SK-N-SH (cell line): ENCODE measurements at regions not wholly inside any gene's neighbourhood (a gene's known extent, or its start where the extent isn't known, plus 50 kb on each side); places are given as distances from the start of the nearest gene placed in this dataset.

Source experiments
- CTCF ChIA-PET: fragments of 300-600, 350-600 bp; formaldehyde crosslinking; extraction: SDS; loops from one replicate; lab custom pipeline; 2021; lab: Yijun Ruan, JAX
- POLR2A ChIA-PET: fragments of 350-600 bp; sonication (Branson Sonifier 250); formaldehyde crosslinking; extraction: SDS; loops from one replicate; lab custom pipeline; 2020; ENCODE audit warnings: antibody characterized with exemption, inconsistent platforms; lab: Yijun Ruan, JAX
- DNase-seq: peaks from one replicate; pipeline ENCODE4 v3.0.0; 2012
- H2AFZ ChIP-seq: fragments of 200-600 bp; sonication (generic); 2 replicates; pipeline ENCODE4 v1.8.1; 2016; ENCODE audit warnings: antibody characterized with exemption, mild to moderate bottlenecking, low read depth
- H3F3A ChIP-seq: fragments of 200-600 bp; sonication (generic); replicated peaks from 2 replicates; pipeline ENCODE3; 2016; ENCODE audit warnings: antibody characterized with exemption, mild to moderate bottlenecking; ENCODE audit not compliant: insufficient read depth
- H3K27ac ChIP-seq, 2 experiments: fragments of 200-500 bp in 1 of 2; fragments of 200-600 bp in 1 of 2; sonication (Bioruptor generic) in 1 of 2; sonication (generic), shearing (Covaris generic) in 1 of 2; 2 replicates each; pipeline versions ENCODE4 v1.5.1 to v1.6.1; 2014 to 2016; ENCODE audit warnings: low read depth in 2 of 2, inconsistent platforms in 1 of 2, low read length in 1 of 2, mild to moderate bottlenecking in 1 of 2, mixed read lengths in 1 of 2
- H3K27me3 ChIP-seq: fragments of 200-600 bp; sonication (generic), shearing (Covaris generic); 2 replicates; pipeline ENCODE4 v1.6.1; 2016; ENCODE audit warnings: mixed run types; ENCODE audit not compliant: insufficient read depth
- H3K36me3 ChIP-seq, 2 experiments: fragments of 200-500 bp in 1 of 2; fragments of 200-600 bp in 1 of 2; sonication (Bioruptor generic) in 1 of 2; sonication (generic) in 1 of 2; replicated peaks in 1 of 2; 2 replicates each; pipeline versions ENCODE3 to v1.5.1; 2014 to 2016; ENCODE audit warnings: low read length in 1 of 2, mild to moderate bottlenecking in 1 of 2; ENCODE audit not compliant: insufficient read depth in 2 of 2, control insufficient read depth in 1 of 2
- H3K4me1 ChIP-seq, 2 experiments: fragments of 200-500 bp in 1 of 2; fragments of 200-600 bp in 1 of 2; sonication (Bioruptor generic) in 1 of 2; sonication (generic), shearing (Covaris generic) in 1 of 2; 2 replicates each; pipeline versions ENCODE4 v1.5.1 to v1.6.1; 2014 to 2016; ENCODE audit warnings: low read depth in 1 of 2, low read length in 1 of 2, mixed run types in 1 of 2; ENCODE audit not compliant: insufficient read depth in 2 of 2, control insufficient read depth in 1 of 2
- H3K4me2 ChIP-seq: fragments of 200-600 bp; sonication (generic), shearing (Covaris generic); 2 replicates; pipeline ENCODE4 v1.6.1; 2017; ENCODE audit warnings: mixed run types
- H3K4me3 ChIP-seq, 2 experiments: fragments of 200-500 bp in 1 of 2; fragments of 200-600 bp in 1 of 2; sonication (Bioruptor generic) in 1 of 2; sonication (generic), shearing (Covaris generic) in 1 of 2; 2 replicates each; pipeline versions ENCODE4 v1.5.1 to v1.8.1; 2014 to 2016; ENCODE audit warnings: low read depth in 2 of 2, inconsistent platforms in 1 of 2, low read length in 1 of 2, mild to moderate bottlenecking in 1 of 2, mixed read lengths in 1 of 2, moderate library complexity in 1 of 2
- H3K79me2 ChIP-seq: fragments of 200-600 bp; sonication (generic); 2 replicates; pipeline ENCODE4 v1.8.1; 2017; ENCODE audit warnings: mild to moderate bottlenecking; ENCODE audit not compliant: insufficient read depth
- H3K9ac ChIP-seq: fragments of 200-600 bp; sonication (generic); 2 replicates; pipeline ENCODE4 v1.6.1; 2017; ENCODE audit warnings: mixed run types
- H3K9me2 ChIP-seq: fragments of 200-600 bp; sonication (generic); 2 replicates; pipeline ENCODE4 v1.6.1; 2017; ENCODE audit warnings: mixed run types
- H3K9me3 ChIP-seq: fragments of 200-600 bp; sonication (generic); 2 replicates; pipeline ENCODE4 v1.6.1; 2017; ENCODE audit warnings: mixed run types, mild to moderate bottlenecking, moderate library complexity
- H4K20me1 ChIP-seq: fragments of 200-600 bp; sonication (generic); 2 replicates; pipeline ENCODE4 v1.6.1; 2017; ENCODE audit warnings: mild to moderate bottlenecking, mixed run types; ENCODE audit not compliant: insufficient read depth
- CHD2 ChIP-seq: fragments of 150-350 bp; IDR thresholded peaks from 2 replicates; pipeline ENCODE4 v1.6.1; 2018; ENCODE audit warnings: low read length; ENCODE audit not compliant: partially characterized antibody
- EP300 ChIP-seq, 2 experiments: IDR thresholded peaks; 2 replicates each; pipeline versions ENCODE4 v1.4.0 to v1.6.1; 2012; ENCODE audit warnings: borderline replicate concordance in 1 of 2, low read depth in 1 of 2, low read length in 1 of 2
- FOSL2 ChIP-seq: IDR thresholded peaks from 2 replicates; pipeline ENCODE4 v1.4.0; 2012; ENCODE audit warnings: low read depth, mild to moderate bottlenecking, moderate library complexity, borderline replicate concordance
- FOXM1 ChIP-seq: IDR thresholded peaks from 2 replicates; pipeline ENCODE4 v1.4.0; 2012; ENCODE audit warnings: low read depth, mild to moderate bottlenecking
- NFIC ChIP-seq: IDR thresholded peaks from 2 replicates; pipeline ENCODE4 v1.4.0; 2012; ENCODE audit warnings: borderline replicate concordance
- SMC3 ChIP-seq: IDR thresholded peaks from 2 replicates; pipeline ENCODE4 v1.6.1; 2012; ENCODE audit warnings: low read depth, low read length, improper control_type of control experiment
- TEAD4 ChIP-seq: IDR thresholded peaks from 2 replicates; pipeline ENCODE4 v1.4.0; 2012; ENCODE audit warnings: mild to moderate bottlenecking, borderline replicate concordance; ENCODE audit not compliant: insufficient read depth
- WGBS: methylation state at CpG from one replicate; pipeline ENCODE4 v1.1.6; 2017; ENCODE audit warnings: low lambda C conversion rate; 5-methylcytosine and 5-hydroxymethylcytosine counted together
- TF ChIP-seq, protein P1 (sequence below): fragments of 150-350 bp; IDR thresholded peaks from 2 replicates; pipeline ENCODE4 v1.6.1; 2017; ENCODE audit warnings: antibody characterized with exemption, low read length, low read depth, borderline replicate concordance
- TF ChIP-seq, protein P2 (sequence below): IDR thresholded peaks from 2 replicates; pipeline ENCODE4 v1.6.1; 2012; ENCODE audit warnings: mild to moderate bottlenecking, low read depth, low read length, moderate library complexity
- TF ChIP-seq, protein P3 (sequence below): fragments of 150-350 bp; IDR thresholded peaks from 2 replicates; pipeline ENCODE4 v1.6.1; 2016; ENCODE audit warnings: mild to moderate bottlenecking, low read depth, low read length

DNA sequence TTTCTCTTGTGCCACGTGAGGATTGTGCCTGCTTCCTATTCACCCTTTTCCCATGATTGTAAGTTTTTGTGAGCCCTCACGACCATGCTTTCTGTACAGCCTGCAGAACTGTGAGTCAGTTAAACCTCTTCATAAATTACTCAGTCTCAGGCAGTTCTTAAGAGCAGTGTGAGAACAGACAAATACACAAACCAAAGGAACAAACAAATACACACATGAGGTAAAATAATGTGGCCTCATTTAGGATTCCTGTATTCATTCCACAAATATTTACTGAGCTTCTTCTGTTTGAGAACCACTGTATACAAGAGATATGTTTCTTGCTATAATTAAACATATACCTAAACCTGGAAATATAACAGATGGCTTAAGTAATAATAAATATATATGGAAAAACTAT, 760.3 kb downstream of the CDH9 start (continued):
- TF ChIP-seq TEAD4 (no peak), FOSL2 (no peak), FOXM1 (no peak), EP300 (IDR thresholded peaks at IDR 0.05; ENCODE audit: borderline replicate concordance in 1 of 2, low read depth in 1 of 2, low read length in 1 of 2) (no peak), SMC3 (no peak)
- TF ChIP-seq, protein P1, sequence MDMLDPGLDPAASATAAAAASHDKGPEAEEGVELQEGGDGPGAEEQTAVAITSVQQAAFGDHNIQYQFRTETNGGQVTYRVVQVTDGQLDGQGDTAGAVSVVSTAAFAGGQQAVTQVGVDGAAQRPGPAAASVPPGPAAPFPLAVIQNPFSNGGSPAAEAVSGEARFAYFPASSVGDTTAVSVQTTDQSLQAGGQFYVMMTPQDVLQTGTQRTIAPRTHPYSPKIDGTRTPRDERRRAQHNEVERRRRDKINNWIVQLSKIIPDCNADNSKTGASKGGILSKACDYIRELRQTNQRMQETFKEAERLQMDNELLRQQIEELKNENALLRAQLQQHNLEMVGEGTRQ, result no peak
- TF ChIP-seq, protein P2, sequence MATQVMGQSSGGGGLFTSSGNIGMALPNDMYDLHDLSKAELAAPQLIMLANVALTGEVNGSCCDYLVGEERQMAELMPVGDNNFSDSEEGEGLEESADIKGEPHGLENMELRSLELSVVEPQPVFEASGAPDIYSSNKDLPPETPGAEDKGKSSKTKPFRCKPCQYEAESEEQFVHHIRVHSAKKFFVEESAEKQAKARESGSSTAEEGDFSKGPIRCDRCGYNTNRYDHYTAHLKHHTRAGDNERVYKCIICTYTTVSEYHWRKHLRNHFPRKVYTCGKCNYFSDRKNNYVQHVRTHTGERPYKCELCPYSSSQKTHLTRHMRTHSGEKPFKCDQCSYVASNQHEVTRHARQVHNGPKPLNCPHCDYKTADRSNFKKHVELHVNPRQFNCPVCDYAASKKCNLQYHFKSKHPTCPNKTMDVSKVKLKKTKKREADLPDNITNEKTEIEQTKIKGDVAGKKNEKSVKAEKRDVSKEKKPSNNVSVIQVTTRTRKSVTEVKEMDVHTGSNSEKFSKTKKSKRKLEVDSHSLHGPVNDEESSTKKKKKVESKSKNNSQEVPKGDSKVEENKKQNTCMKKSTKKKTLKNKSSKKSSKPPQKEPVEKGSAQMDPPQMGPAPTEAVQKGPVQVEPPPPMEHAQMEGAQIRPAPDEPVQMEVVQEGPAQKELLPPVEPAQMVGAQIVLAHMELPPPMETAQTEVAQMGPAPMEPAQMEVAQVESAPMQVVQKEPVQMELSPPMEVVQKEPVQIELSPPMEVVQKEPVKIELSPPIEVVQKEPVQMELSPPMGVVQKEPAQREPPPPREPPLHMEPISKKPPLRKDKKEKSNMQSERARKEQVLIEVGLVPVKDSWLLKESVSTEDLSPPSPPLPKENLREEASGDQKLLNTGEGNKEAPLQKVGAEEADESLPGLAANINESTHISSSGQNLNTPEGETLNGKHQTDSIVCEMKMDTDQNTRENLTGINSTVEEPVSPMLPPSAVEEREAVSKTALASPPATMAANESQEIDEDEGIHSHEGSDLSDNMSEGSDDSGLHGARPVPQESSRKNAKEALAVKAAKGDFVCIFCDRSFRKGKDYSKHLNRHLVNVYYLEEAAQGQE, result no peak

DNA sequence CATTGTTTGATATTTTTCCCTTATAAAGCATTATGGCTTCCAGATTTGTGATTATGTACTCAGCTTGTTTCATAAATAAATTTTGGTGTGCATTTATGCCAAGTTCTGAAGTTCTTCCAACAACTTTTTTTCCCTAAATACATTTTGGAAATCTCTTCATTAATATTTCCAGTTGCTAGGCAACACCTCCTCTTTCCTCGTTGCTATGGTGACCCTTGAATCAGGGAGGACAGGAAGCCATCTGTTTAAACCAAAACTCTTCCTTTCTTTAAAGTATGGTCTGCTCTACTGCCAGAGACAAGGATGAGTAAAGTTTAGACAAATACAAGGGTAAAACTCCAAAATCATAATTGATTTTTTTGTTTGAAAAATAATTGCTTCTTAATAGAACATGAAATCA, 779.3 kb downstream of the CDH9 start:
- H3K4me2 ChIP-seq, result no peak overlapping the region

More for the DNA sequence above, 779.3 kb downstream of the CDH9 start:
- no peaks in the 10 kb centered on the region for H3K79me2 ChIP-seq
- DNase-seq, result no peak
- H3K27ac ChIP-seq, result no peak overlapping the region
- H3K9ac ChIP-seq, result no peak overlapping the region
- H3K27me3 ChIP-seq, result no peaks in the 10 kb centered on the region
- 0% methylated on average over 1 of the region's 1 CpG for WGBS
- H3K4me3 ChIP-seq, result no peak overlapping the region
- H3K9me2 ChIP-seq, result no peaks in the 10 kb centered on the region
- H3K4me1 ChIP-seq, result no peaks in the 10 kb centered on the region
- no peaks in the 10 kb centered on the region for H4K20me1 ChIP-seq
- no peaks in the 10 kb centered on the region for H3K9me3 ChIP-seq
- ChIA-PET CTCF (no interaction called here), POLR2A (no interaction called here)
- TF ChIP-seq, protein P3, sequence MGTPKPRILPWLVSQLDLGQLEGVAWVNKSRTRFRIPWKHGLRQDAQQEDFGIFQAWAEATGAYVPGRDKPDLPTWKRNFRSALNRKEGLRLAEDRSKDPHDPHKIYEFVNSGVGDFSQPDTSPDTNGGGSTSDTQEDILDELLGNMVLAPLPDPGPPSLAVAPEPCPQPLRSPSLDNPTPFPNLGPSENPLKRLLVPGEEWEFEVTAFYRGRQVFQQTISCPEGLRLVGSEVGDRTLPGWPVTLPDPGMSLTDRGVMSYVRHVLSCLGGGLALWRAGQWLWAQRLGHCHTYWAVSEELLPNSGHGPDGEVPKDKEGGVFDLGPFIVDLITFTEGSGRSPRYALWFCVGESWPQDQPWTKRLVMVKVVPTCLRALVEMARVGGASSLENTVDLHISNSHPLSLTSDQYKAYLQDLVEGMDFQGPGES, result no peak
- TF ChIP-seq, protein P1, result no peak
- TF ChIP-seq NFIC (no peak), CHD2 (no peak)
- H3K36me3 ChIP-seq, result no peaks in the 10 kb centered on the region
- no peak overlapping the region for H2AFZ ChIP-seq
- H3F3A ChIP-seq, result no peaks in the 10 kb centered on the region
